BLaER1 (cell line): ENCODE measurements at regions not wholly inside any gene's neighbourhood (a gene's known extent, or its start where the extent isn't known, plus 50 kb on each side); places are given as distances from the start of the nearest gene placed in this dataset.

ENCODE experiments used
- H3K27ac ChIP-seq: shearing (Covaris generic); formaldehyde crosslinking; 2 replicates; pipeline ENCODE4 v1.8.1; 2022
- H3K27me3 ChIP-seq: shearing (Covaris generic); formaldehyde crosslinking; 2 replicates; pipeline ENCODE4 v1.8.1; 2022
- H3K36me3 ChIP-seq: shearing (Covaris generic); formaldehyde crosslinking; 2 replicates; pipeline ENCODE4 v1.8.1; 2022
- H3K4me1 ChIP-seq: shearing (Covaris generic); formaldehyde crosslinking; 2 replicates; pipeline ENCODE4 v1.8.1; 2022
- H3K4me2 ChIP-seq: shearing (Covaris generic); formaldehyde crosslinking; 2 replicates; pipeline ENCODE4 v1.8.1; 2022
- H3K4me3 ChIP-seq: shearing (Covaris generic); formaldehyde crosslinking; 2 replicates; pipeline ENCODE4 v1.8.1; 2022
- H3K9ac ChIP-seq: shearing (Covaris generic); formaldehyde crosslinking; 2 replicates; pipeline ENCODE4 v1.8.1; 2022
- H3K9me3 ChIP-seq: shearing (Covaris generic); formaldehyde crosslinking; 2 replicates; pipeline ENCODE4 v1.8.1; 2022
- H4K20me1 ChIP-seq: shearing (Covaris generic); formaldehyde crosslinking; 2 replicates; pipeline ENCODE4 v1.8.1; 2022
- Cebpa-rat ChIP-seq: shearing (Covaris generic); IDR thresholded peaks from 2 replicates; pipeline ENCODE4 v1.8.1; 2022

DNA sequence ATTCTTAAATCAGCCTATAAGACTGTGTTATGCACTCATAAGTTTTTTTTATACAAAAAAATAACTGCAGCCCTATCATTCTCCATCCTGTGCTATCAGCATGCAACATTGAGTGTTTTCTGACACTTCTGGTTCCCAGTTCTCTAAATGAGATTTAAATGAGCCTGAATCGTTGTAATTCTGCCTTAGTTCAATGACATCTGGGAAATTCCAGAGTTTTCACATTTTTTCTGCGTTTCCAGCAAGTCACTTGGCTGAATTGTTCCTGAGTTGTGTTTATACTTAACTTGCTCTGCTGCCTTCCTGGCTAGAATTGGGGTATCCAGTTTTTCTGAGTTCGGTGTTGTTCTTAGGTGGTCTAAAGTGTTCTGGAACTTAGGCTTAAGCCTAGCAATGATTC, 636.1 kb upstream of the FZD8 start:
- H3K27ac ChIP-seq: no peak overlapping the region
- no peaks in the 10 kb centered on the region for H3K9me3 ChIP-seq
- no peaks in the 10 kb centered on the region for H3K4me1 ChIP-seq
- H4K20me1 ChIP-seq: no peaks in the 10 kb centered on the region
- no peaks in the 10 kb centered on the region for H3K27me3 ChIP-seq
- H3K4me3 ChIP-seq: no peak overlapping the region
- H3K4me2 ChIP-seq: no peak overlapping the region
- H3K9ac ChIP-seq: no peak overlapping the region
- no peak for TF ChIP-seq Cebpa-rat
- no peaks in the 10 kb centered on the region for H3K36me3 ChIP-seq

DNA sequence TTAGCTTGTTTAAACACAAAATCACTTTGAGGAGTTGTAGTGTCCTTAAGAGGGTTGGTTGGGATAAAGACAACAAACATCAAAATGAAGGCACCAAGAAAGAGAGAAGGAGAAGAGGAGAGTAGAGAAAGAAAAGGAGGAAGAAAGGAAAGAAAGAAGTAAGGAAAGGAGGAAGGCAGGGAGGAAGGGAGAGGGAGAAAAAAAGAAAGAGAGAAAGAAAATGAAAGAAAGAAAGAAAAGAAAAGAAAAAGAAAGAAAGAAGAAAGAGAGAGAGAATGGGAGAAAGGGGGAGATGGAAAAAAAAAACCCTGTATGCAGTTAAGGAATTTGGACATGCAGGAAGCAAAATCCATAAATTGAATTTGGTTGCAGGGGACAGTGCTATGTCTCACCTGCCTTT, 635.4 kb upstream of the FZD8 start:
- Histone ChIP-seq H4K20me1 (no peaks in the 10 kb centered on the region), H3K4me3 (no peak overlapping the region), H3K27ac (no peak overlapping the region), H3K9me3 (no peaks in the 10 kb centered on the region), H3K4me2 (no peak overlapping the region), H3K4me1 (no peaks in the 10 kb centered on the region), H3K36me3 (no peaks in the 10 kb centered on the region), H3K9ac (no peak overlapping the region), H3K27me3 (no peaks in the 10 kb centered on the region)
- no peak for TF ChIP-seq Cebpa-rat

DNA sequence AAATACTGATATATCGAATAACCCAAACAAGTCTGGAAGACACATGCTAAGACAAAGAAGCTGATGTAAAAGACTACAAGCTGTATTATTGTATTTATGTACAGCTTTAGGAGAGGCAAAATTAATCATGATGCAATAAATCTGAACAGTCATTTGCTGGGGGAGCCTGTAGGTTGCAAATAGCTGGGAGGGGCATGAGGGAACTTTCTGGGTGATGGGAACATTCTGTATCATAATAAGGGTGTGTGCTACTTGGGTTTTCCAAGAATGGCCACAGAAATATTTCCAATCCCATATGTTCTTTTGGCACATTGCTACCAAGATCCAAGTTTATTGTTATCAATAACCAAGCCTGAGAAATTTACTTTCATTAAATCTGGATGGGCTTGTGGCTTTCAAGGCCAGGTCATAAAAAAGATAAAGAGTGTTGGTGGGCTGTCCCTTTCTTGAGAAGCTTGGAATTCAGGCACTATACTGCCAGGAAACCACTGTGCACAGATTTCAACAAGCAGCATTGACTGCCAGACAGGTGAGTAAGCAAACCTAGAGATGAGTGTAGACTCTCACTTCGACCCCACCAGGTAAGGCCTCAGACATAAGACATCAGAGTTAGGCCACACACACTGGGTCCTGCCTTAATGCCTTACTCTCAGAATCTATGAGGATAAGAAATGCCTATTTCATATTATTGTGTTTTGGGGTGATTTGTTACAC, 629.7 kb upstream of the FZD8 start:
- Histone ChIP-seq H3K4me2 (no peak overlapping the region), H3K4me3 (no peak overlapping the region), H3K4me1 (0 out of 2 replicates have a peak, but pooled peaks cover 5% of the 10 kb centered on the region), H4K20me1 (no peaks in the 10 kb centered on the region), H3K27me3 (no peaks in the 10 kb centered on the region), H3K9ac (no peak overlapping the region), H3K9me3 (no peaks in the 10 kb centered on the region), H3K27ac (no peak overlapping the region), H3K36me3 (no peaks in the 10 kb centered on the region)
- no peak for TF ChIP-seq Cebpa-rat

DNA sequence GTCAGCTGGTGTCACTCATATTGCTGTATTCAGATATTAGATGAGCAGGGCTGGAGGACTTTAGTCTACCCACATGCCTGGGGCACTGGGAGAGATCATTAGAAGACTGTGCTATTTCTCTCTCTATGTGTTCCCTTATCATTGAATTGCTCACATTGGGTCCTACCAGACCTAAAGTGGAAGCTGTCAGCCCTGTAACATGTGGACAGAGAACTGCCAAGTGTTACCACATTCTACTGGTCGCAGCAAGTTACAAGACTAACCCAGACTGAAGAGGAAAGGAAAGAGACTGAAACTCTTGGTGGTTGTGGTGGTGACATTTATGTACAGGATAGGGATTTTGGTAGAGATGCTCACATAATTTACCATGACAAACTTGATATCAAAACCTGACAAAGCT, 627.1 kb upstream of the FZD8 start:
- no peaks in the 10 kb centered on the region for H3K36me3 ChIP-seq
- H3K4me3 ChIP-seq: no peak overlapping the region
- H3K4me2 ChIP-seq: no peak overlapping the region
- no peak overlapping the region for H3K27ac ChIP-seq
- no peak overlapping the region for H3K9ac ChIP-seq
- no peaks in the 10 kb centered on the region for H3K27me3 ChIP-seq
- 0 out of 2 replicates have a peak, but pooled peaks cover 5% of the 10 kb centered on the region for H3K4me1 ChIP-seq
- H4K20me1 ChIP-seq: no peaks in the 10 kb centered on the region
- H3K9me3 ChIP-seq: no peaks in the 10 kb centered on the region
- no peak for TF ChIP-seq Cebpa-rat

DNA sequence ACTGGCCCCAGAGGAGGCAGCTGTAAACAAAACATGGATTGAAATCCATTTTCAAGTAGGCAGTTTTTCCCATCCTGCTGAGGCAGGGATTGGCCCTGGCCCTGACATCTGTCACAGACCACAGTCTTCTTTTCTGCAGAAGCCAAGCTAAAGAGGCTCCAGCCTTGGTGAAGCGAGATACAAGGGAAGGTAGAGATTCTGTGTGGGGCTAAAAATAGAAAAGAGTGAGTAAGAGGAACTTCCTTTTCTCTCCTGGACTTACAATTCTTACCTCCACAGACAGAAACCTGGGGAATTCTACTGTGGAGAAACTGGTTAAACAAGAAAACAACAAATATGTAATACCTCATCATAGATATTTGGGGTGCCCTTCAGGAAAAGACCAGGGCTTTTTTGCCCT, 624.8 kb upstream of the FZD8 start:
- no peak for TF ChIP-seq Cebpa-rat
- no peak overlapping the region for H3K27ac ChIP-seq

DNA sequence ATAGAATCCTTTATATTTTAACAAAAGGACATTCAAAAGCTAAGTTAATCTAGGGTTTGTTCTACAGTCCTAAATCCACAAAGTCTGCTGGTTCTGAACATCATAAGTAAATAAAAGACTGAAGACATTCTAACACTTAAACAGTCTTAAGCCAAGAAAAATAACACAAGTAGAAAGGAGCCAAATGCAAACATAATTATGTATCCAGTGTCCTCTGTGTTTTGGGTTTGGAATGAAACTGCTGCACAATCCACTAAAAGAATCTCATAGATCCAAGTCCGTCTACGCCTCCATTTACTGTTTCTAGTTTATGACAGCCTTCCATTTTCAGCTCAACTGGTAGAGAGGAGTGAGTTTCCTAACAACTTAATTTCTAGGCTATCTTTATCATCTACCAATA, 623.6 kb upstream of the FZD8 start:
- no peaks in the 10 kb centered on the region for H3K27me3 ChIP-seq
- no peak overlapping the region for H3K9ac ChIP-seq
- H3K4me3 ChIP-seq: no peak overlapping the region
- H3K36me3 ChIP-seq: no peaks in the 10 kb centered on the region
- 0 out of 2 replicates have a peak, but pooled peaks cover 5% of the 10 kb centered on the region for H3K4me1 ChIP-seq
- no peaks in the 10 kb centered on the region for H3K9me3 ChIP-seq
- no peaks in the 10 kb centered on the region for H4K20me1 ChIP-seq
- no peak for TF ChIP-seq Cebpa-rat
- H3K4me2 ChIP-seq: no peak overlapping the region
- no peak overlapping the region for H3K27ac ChIP-seq

More for the DNA sequence above, 624.8 kb upstream of the FZD8 start:
- H3K4me1 ChIP-seq: 0 out of 2 replicates have a peak, but pooled peaks cover 5% of the 10 kb centered on the region
- H3K9me3 ChIP-seq: no peaks in the 10 kb centered on the region
- no peak overlapping the region for H3K4me3 ChIP-seq
- H3K27me3 ChIP-seq: no peaks in the 10 kb centered on the region
- H3K36me3 ChIP-seq: no peaks in the 10 kb centered on the region
- H4K20me1 ChIP-seq: no peaks in the 10 kb centered on the region
- H3K9ac ChIP-seq: no peak overlapping the region
- H3K4me2 ChIP-seq: no peak overlapping the region

DNA sequence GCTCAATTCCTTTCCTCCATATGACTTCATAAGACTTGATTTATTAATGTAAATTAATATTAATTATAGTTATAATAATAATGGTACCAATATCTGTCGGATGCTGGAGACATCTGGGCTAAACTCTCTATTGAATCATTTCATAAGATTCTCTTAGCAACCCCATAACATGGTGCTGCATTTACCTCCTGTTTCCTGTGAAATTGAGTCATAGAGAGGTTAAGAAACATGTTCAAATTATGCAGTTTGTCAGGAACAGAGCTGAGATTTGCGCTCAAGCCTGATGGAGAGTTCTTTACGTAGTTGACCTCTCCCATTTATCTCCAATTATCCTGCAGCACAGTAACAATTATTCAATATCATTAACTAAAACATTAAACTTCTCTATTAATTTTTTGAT, 621.8 kb upstream of the FZD8 start:
- Histone ChIP-seq H3K9ac (no peak overlapping the region), H3K4me2 (no peak overlapping the region), H3K27me3 (no peaks in the 10 kb centered on the region), H3K27ac (no peak overlapping the region), H3K36me3 (no peaks in the 10 kb centered on the region), H3K4me3 (no peak overlapping the region), H3K9me3 (no peaks in the 10 kb centered on the region), H3K4me1 (0 out of 2 replicates have a peak, but pooled peaks cover 5% of the 10 kb centered on the region), H4K20me1 (no peaks in the 10 kb centered on the region)
- TF ChIP-seq Cebpa-rat: no peak

DNA sequence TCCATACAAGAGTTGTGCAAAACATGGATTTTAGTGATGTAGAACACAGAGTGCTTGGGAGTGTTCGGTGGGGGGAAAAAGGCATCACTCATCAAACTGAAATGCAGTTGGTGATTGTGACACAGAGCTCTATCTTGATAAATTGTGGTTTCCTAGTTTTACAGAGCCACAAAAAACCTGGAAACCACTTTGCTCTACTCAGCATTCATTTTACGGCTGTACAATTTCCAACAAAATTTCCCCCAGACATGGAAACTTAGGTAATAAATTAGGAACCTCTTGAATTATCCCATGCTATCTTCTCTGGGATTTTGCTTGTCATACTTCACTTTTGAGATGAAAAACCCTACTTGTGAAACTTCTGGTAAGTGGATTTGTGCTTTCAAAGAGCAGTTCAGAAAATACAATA, 614.9 kb upstream of the FZD8 start:
- Histone ChIP-seq H4K20me1 (no peaks in the 10 kb centered on the region), H3K4me3 (no peak overlapping the region), H3K4me2 (no peak overlapping the region), H3K36me3 (no peaks in the 10 kb centered on the region), H3K9ac (no peak overlapping the region), H3K27me3 (no peaks in the 10 kb centered on the region), H3K9me3 (no peaks in the 10 kb centered on the region), H3K4me1 (no peaks in the 10 kb centered on the region), H3K27ac (no peak overlapping the region)
- TF ChIP-seq Cebpa-rat: no peak

DNA sequence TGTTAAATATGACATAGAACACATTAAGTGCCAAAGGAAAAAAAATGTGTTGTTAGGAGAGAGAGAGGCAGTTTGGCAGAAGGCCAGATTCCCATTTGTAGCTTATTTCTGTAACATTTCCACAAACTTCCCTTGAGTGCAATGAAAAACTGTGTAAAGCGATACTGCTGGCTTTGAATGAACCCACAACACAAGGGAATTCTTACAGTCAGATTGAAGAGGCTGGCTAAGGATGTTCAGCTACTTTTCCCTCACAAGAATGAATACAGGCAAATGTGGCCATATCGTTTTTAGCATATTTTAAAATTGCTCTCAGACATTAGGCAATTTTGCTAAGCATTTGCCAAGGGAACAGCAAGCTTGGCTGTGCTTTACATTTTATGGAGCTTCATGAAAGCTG, 614.1 kb upstream of the FZD8 start:
- Histone ChIP-seq H3K4me1 (no peaks in the 10 kb centered on the region), H3K4me3 (no peak overlapping the region), H4K20me1 (no peaks in the 10 kb centered on the region), H3K4me2 (no peak overlapping the region), H3K9me3 (no peaks in the 10 kb centered on the region), H3K27me3 (no peaks in the 10 kb centered on the region), H3K27ac (no peak overlapping the region), H3K36me3 (no peaks in the 10 kb centered on the region), H3K9ac (no peak overlapping the region)
- TF ChIP-seq Cebpa-rat: no peak

DNA sequence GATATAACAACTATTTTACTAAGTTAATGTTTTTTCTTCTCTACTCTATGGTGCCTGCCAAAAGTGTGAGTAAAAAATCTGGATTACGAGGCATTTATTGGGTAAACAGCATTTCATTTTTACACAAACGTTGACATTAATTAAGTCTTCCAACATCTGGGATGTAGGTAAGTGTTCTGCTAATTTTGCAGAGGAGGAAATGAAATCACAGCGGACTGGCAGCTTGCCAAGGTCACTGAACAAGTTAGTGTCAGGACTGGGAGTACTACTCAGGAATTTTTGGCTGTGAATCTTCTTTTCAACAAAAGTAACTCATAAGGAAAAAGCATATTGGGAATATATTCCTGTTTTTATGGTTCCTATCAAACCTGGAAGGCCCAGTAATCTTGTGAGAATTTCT, 612.1 kb upstream of the FZD8 start:
- Histone ChIP-seq H3K4me2 (no peak overlapping the region), H3K9ac (no peak overlapping the region), H3K4me1 (no peaks in the 10 kb centered on the region), H3K9me3 (no peaks in the 10 kb centered on the region), H3K27ac (no peak overlapping the region), H4K20me1 (no peaks in the 10 kb centered on the region), H3K4me3 (no peak overlapping the region), H3K27me3 (no peaks in the 10 kb centered on the region), H3K36me3 (no peaks in the 10 kb centered on the region)
- no peak for TF ChIP-seq Cebpa-rat

DNA sequence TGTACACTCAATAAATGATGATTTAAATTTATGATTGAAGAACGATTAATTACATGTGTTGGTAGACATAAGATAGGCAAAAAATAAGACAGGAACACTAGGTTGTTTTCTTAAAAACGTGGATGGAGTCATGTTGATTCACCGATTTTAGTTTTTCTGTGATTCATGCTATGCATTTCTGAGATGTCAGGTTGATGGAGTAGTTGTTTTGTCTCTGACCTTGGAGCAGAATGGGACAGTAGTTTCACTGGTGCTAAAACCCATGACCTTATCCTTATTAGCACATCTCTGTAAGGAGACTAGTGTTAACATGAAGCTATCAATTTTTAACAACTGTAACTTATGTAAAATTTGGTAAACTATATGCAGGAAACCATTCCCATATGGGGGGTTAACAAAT, 611.6 kb upstream of the FZD8 start:
- H3K27me3 ChIP-seq: no peaks in the 10 kb centered on the region
- H3K4me3 ChIP-seq: no peak overlapping the region
- no peaks in the 10 kb centered on the region for H3K4me1 ChIP-seq
- H3K9me3 ChIP-seq: no peaks in the 10 kb centered on the region
- H4K20me1 ChIP-seq: no peaks in the 10 kb centered on the region
- no peak overlapping the region for H3K4me2 ChIP-seq
- no peak for TF ChIP-seq Cebpa-rat
- H3K27ac ChIP-seq: no peak overlapping the region
- H3K9ac ChIP-seq: no peak overlapping the region
- no peaks in the 10 kb centered on the region for H3K36me3 ChIP-seq
